ENCODE measurements at regions not wholly inside any gene's neighbourhood (a gene's known extent, or its start where the extent isn't known, plus 50 kb on each side); places are given as distances from the start of the nearest gene placed in this dataset.

- TF ChIP-seq CTCF (IDR thresholded peaks at IDR 0.05 in 2 of 3, conservative IDR thresholded peaks at IDR 0.05 in 1 of 3; ENCODE audit: control insufficient read depth in 2 of 3, extremely low read depth in 1 of 3, insufficient read depth in 1 of 3, low read depth in 3 of 3, low read length in 3 of 3) (no peak), RAD21 (IDR thresholded peaks at IDR 0.05; ENCODE audit: insufficient read depth, low read depth, low read length) (no peak), IKZF1 (conservative IDR thresholded peaks at IDR 0.05) (no peak), POLR2AphosphoS2 (IDR thresholded peaks at IDR 0.05; ENCODE audit: low read depth, low read length) (no peak), SIN3A (IDR thresholded peaks at IDR 0.05; ENCODE audit: low read depth, low read length) (no peak), ZNF274 (IDR thresholded peaks at IDR 0.05; ENCODE audit: insufficient read depth, insufficient read length) (no peak), CEBPB (IDR thresholded peaks at IDR 0.05; ENCODE audit: borderline replicate concordance in 1 of 2, low read depth in 2 of 2, low read length in 2 of 2) (no peak), POLR2AphosphoS5 (IDR thresholded peaks at IDR 0.05; ENCODE audit: low read length) (no peak), USF2 (IDR thresholded peaks at IDR 0.05; ENCODE audit: borderline replicate concordance, low read depth, low read length) (no peak), TCF12 (IDR thresholded peaks at IDR 0.05; ENCODE audit: low read depth, low read length) (no peak), ELK1 (IDR thresholded peaks at IDR 0.05; ENCODE audit: low read depth, low read length) (no peak)
Observed at GRCh38 chr14:30805284-30805683, 69.1 kb upstream of the COCH start.
